HG03571 (cell line): ENCODE measurements at regions not wholly inside any gene's neighbourhood (a gene's known extent, or its start where the extent isn't known, plus 50 kb on each side); places are given as distances from the start of the nearest gene placed in this dataset.

Experiments
- ATAC-seq: cut with Tn5 transposase; IDR thresholded peaks from one replicate; pipeline ENCODE4 v1.9.1; 2021; ENCODE audit not compliant: unreplicated experiment

GRCh38 chr7:145293754-145294153, 457.9 kb upstream of the TPK1 start:
- no peak for ATAC-seq

GRCh38 chr7:145293228-145293701, 457.4 kb upstream of the TPK1 start:
- ATAC-seq, result no peak

- no peak for ATAC-seq
Measured at GRCh38 chr7:145289384-145289783, 453.5 kb upstream of the TPK1 start.

- ATAC-seq, result no peak
Measured at GRCh38 chr7:145276118-145276517, 440.3 kb upstream of the TPK1 start.

GRCh38 chr7:145269418-145270161, 433.7 kb upstream of the TPK1 start:
- no peak for ATAC-seq

- ATAC-seq, result no peak
Measured at GRCh38 chr7:145265180-145265579, 429.3 kb upstream of the TPK1 start.

GRCh38 chr7:145263886-145264285, 428.0 kb upstream of the TPK1 start:
- ATAC-seq, result no peak

GRCh38 chr7:145252031-145252430, 416.2 kb upstream of the TPK1 start:
- no peak for ATAC-seq

GRCh38 chr7:145224775-145225174, 388.9 kb upstream of the TPK1 start:
- ATAC-seq, result no peak

- no peak for ATAC-seq
Measured at GRCh38 chr7:145219461-145219860, 383.6 kb upstream of the TPK1 start.

GRCh38 chr7:145216866-145217265, 381.0 kb upstream of the TPK1 start:
- ATAC-seq, result no peak

- no peak for ATAC-seq
Measured at GRCh38 chr7:145212050-145212449, 376.2 kb upstream of the TPK1 start.

- ATAC-seq, result no peak
Measured at GRCh38 chr7:145211211-145211610, 375.4 kb upstream of the TPK1 start.

GRCh38 chr7:145193951-145194350, 358.1 kb upstream of the TPK1 start:
- ATAC-seq, result no peak

- no peak for ATAC-seq
Measured at GRCh38 chr7:145184956-145185355, 349.1 kb upstream of the TPK1 start.

- ATAC-seq, result no peak
Measured at GRCh38 chr7:145183069-145183468, 347.2 kb upstream of the TPK1 start.

GRCh38 chr7:145175366-145175765, 339.5 kb upstream of the TPK1 start:
- ATAC-seq, result no peak

GRCh38 chr7:145169908-145170307, 334.1 kb upstream of the TPK1 start:
- ATAC-seq, result no peak

GRCh38 chr7:145168879-145169278, 333.0 kb upstream of the TPK1 start:
- no peak for ATAC-seq

GRCh38 chr7:145168427-145168826, 332.6 kb upstream of the TPK1 start:
- ATAC-seq, result no peak

- no peak for ATAC-seq
Measured at GRCh38 chr7:145156834-145157233, 321.0 kb upstream of the TPK1 start.

GRCh38 chr7:145152589-145152988, 316.7 kb upstream of the TPK1 start:
- ATAC-seq, result no peak

GRCh38 chr7:145151676-145152075, 315.8 kb upstream of the TPK1 start:
- no peak for ATAC-seq
